DND-41 (cell line): ENCODE measurements at regions not wholly inside any gene's neighbourhood (a gene's known extent, or its start where the extent isn't known, plus 50 kb on each side); places are given as distances from the start of the nearest gene placed in this dataset.

Source experiments
- ATAC-seq: fragments of 200-7000 bp; cut with Tn5 transposase; 3 replicates; pipeline ENCODE4 v1.9.1; 2021; ENCODE audit warnings: low read depth; ENCODE audit not compliant: insufficient read depth
- DNase-seq: peaks from one replicate; pipeline ENCODE4 v3.0.0-alpha.2; 2020
- H2AFZ ChIP-seq: 2 replicates; pipeline ENCODE4 v1.6.0; 2012; ENCODE audit warnings: low read depth, low read length
- H3K27ac ChIP-seq: 2 replicates; pipeline ENCODE4 v1.5.1; 2012; ENCODE audit warnings: low read length, inconsistent platforms
- H3K27me3 ChIP-seq: fragments of 200-600 bp; sonication (generic); 2 replicates; pipeline ENCODE4 v1.6.0; 2012; ENCODE audit warnings: low read length, mild to moderate bottlenecking, inconsistent platforms; ENCODE audit not compliant: insufficient read depth, poor library complexity
- H3K36me3 ChIP-seq: 2 replicates; pipeline ENCODE4 v1.5.1; 2012; ENCODE audit warnings: low read length, inconsistent platforms; ENCODE audit not compliant: insufficient read depth
- H3K4me1 ChIP-seq: 2 replicates; pipeline ENCODE4 v1.5.1; 2012; ENCODE audit warnings: mild to moderate bottlenecking, low read length; ENCODE audit not compliant: insufficient read depth
- H3K4me2 ChIP-seq: 2 replicates; pipeline ENCODE4 v1.6.0; 2012; ENCODE audit warnings: mild to moderate bottlenecking, moderate library complexity, low read length, inconsistent platforms; ENCODE audit not compliant: insufficient read depth
- H3K4me3 ChIP-seq, 2 experiments: fragments of 200-600 bp in 1 of 2; shearing (Covaris generic) in 1 of 2; 2 replicates each; pipeline ENCODE4 v1.5.1; 2012 to 2016; ENCODE audit warnings: inconsistent platforms in 2 of 2, low read length in 2 of 2, mild to moderate bottlenecking in 2 of 2, low read depth in 1 of 2, moderate library complexity in 1 of 2
- H3K79me2 ChIP-seq: 2 replicates; pipeline ENCODE4 v1.6.0; 2012; ENCODE audit warnings: low read length, inconsistent platforms; ENCODE audit not compliant: insufficient read depth
- H3K9ac ChIP-seq: 2 replicates; pipeline ENCODE4 v1.6.0; 2012; ENCODE audit warnings: low read depth, mild to moderate bottlenecking, inconsistent platforms, low read length, moderate library complexity
- H3K9me3 ChIP-seq: 2 replicates; pipeline ENCODE4 v1.5.1; 2012; ENCODE audit warnings: low read length, moderate library complexity, mild to moderate bottlenecking, inconsistent platforms; ENCODE audit not compliant: insufficient read depth, severe bottlenecking
- H4K20me1 ChIP-seq: 2 replicates; pipeline ENCODE4 v1.6.0; 2012; ENCODE audit warnings: low read length; ENCODE audit not compliant: insufficient read depth
- EZH2 ChIP-seq: IDR thresholded peaks from 3 replicates; pipeline ENCODE4 v1.6.1; 2012; ENCODE audit warnings: borderline replicate concordance, low read depth, mild to moderate bottlenecking, moderate library complexity, low read length, inconsistent platforms; ENCODE audit not compliant: severe bottlenecking
- TF ChIP-seq, protein P1 (sequence below): IDR thresholded peaks from 2 replicates; pipeline ENCODE4 v1.5.1; 2012; ENCODE audit warnings: borderline replicate concordance, low read length, moderate library complexity, mild to moderate bottlenecking; ENCODE audit not compliant: poor library complexity, severe bottlenecking; ENCODE audit errors: extremely low read depth

DNA sequence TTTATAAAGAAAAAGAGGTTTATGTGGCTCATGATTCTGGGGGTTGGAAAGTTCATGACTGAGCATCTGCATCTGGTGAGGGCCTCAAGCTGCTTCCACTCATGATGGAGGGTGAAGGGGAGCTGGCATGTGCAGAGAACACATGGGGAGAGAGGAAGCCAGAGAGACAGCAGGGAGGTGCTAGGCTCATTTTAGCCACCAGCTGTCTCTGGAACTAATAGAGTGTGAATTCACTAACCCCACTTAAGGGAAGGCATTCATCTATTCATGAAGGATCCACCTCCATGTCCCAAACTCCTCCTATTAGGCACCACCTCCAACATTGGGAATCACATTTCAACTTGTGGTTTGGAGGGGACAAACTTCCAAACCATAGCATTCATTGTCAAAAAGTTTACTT, 137.3 kb upstream of the PMEPA1 start:
- H4K20me1 ChIP-seq = no peaks in the 10 kb centered on the region
- peaks cover 41% of the 10 kb centered on the region for H3K27me3 ChIP-seq
- DNase-seq (no peak), ATAC-seq (no peak)
- no peaks in the 10 kb centered on the region for H3K79me2 ChIP-seq
- no peak overlapping the region for H3K4me2 ChIP-seq
- H3K27ac ChIP-seq = no peak overlapping the region
- H3K4me1 ChIP-seq = no peaks in the 10 kb centered on the region
- H3K36me3 ChIP-seq = no peaks in the 10 kb centered on the region
- H3K4me3 ChIP-seq = no peak overlapping the region
- TF ChIP-seq EZH2 = no peak
- TF ChIP-seq, protein P1, sequence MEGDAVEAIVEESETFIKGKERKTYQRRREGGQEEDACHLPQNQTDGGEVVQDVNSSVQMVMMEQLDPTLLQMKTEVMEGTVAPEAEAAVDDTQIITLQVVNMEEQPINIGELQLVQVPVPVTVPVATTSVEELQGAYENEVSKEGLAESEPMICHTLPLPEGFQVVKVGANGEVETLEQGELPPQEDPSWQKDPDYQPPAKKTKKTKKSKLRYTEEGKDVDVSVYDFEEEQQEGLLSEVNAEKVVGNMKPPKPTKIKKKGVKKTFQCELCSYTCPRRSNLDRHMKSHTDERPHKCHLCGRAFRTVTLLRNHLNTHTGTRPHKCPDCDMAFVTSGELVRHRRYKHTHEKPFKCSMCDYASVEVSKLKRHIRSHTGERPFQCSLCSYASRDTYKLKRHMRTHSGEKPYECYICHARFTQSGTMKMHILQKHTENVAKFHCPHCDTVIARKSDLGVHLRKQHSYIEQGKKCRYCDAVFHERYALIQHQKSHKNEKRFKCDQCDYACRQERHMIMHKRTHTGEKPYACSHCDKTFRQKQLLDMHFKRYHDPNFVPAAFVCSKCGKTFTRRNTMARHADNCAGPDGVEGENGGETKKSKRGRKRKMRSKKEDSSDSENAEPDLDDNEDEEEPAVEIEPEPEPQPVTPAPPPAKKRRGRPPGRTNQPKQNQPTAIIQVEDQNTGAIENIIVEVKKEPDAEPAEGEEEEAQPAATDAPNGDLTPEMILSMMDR = no peak
- H3K9ac ChIP-seq = no peak overlapping the region
- H3K9me3 ChIP-seq = no peaks in the 10 kb centered on the region
- no peak overlapping the region for H2AFZ ChIP-seq

DNA sequence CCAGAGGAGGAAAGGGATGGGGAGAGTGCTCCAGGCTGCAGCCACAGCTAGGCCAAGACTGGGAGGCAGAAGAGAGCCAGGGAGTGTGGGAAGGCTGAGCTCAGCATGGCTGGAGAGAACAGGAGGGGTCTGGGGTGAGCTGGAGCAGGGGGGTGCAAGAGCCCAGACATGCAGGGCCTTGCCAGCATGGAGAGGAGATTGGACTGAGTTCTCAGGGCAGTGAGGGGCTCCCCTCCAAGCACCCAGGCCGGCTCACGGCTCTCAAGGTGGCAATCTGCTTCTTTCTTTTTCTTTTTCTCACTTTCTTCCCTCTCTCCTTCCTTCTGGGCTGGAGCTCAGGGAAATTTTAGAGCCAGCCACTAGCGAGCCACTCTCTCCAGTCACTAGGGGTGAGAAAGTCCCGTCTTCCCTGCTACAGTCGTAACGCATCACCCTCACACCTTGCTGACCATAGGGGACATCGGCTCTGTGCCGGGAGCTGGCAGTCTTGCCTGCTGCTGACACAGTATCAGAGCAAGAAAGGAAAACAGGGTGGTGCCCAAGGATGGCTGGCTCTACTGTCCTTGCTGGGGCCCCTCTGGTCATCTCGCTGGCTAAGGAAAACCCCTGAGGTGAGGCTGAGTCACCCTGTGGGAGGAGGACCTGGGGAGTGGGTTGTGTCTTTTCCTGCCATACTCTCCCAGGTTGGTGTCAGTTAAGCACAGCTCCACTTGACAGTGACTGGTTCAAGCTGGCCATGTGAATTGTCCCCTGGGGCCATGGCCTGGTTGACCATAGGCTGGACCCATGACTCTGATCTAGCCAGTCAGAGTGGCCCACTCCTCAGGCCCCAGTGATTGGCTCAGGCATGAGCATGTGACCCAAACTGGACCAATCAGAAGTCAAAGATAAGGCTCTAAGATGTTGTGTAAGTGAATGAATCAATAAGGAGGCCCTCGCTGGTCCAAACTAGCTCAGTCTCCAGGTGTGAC, 135.1 kb upstream of the PMEPA1 start:
- no peaks in the 10 kb centered on the region for H3K36me3 ChIP-seq
- no peak overlapping the region for H3K4me2 ChIP-seq
- no peaks in the 10 kb centered on the region for H3K9me3 ChIP-seq
- no peaks in the 10 kb centered on the region for H3K79me2 ChIP-seq
- no peak overlapping the region for H3K27ac ChIP-seq
- peaks cover 44% of the 10 kb centered on the region for H3K27me3 ChIP-seq
- TF ChIP-seq, protein P1 = no peak
- no peak for TF ChIP-seq EZH2
- H2AFZ ChIP-seq = no peak overlapping the region
- H4K20me1 ChIP-seq = peaks cover 8% of the 10 kb centered on the region; the same call in 1 of the 2 replicates
- ATAC-seq (no peak), DNase-seq (no peak)
- no peaks in the 10 kb centered on the region for H3K4me1 ChIP-seq
- no peak overlapping the region for H3K9ac ChIP-seq
- no peak overlapping the region for H3K4me3 ChIP-seq

DNA sequence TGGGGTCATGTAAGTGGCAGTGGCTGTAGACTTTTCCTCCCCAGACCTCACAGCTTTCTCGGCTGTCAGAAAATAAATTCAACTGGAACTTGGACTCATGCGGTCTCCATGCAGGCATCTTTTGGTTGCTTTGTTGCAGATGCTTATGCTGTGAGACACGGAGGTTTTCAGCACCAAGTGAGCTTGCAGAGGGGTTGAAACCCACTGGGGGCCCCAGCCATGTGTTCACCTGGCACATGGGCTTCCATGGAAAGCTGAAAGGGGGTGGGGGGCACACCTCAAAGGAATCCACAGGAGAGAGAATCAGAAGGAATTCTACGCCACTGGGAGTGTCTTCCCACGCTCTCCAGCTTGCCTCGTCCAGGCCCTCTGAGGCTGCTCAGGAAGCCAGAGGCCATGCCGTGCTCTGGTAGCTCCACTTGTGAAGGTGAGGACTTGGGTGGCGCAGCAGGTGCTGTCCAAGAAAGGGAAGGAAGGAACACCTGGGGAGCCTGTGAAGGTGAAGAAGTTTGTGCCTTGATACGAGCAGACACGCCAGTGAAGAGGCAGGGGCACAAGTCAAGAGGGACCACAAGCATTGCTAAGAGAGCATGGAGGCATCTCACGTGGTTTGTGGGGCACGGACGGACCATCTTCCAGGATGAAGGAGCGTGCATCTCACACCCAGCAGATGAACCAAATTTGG, 134.3 kb upstream of the PMEPA1 start:
- H3K27ac ChIP-seq = no peak overlapping the region
- no peak overlapping the region for H2AFZ ChIP-seq
- no peaks in the 10 kb centered on the region for H3K4me1 ChIP-seq
- no peak overlapping the region for H3K4me2 ChIP-seq
- H3K9ac ChIP-seq = no peak overlapping the region
- peaks cover 11% of the 10 kb centered on the region; the same call in 1 of the 2 replicates for H4K20me1 ChIP-seq
- no peaks in the 10 kb centered on the region for H3K36me3 ChIP-seq
- no peak overlapping the region for H3K4me3 ChIP-seq
- ATAC-seq = no peak
- DNase-seq = no peak
- no peaks in the 10 kb centered on the region for H3K79me2 ChIP-seq
- no peaks in the 10 kb centered on the region for H3K9me3 ChIP-seq
- no peak for TF ChIP-seq EZH2
- TF ChIP-seq, protein P1 = no peak
- peaks cover 42% of the 10 kb centered on the region for H3K27me3 ChIP-seq
